GM18505 (cell line): ENCODE measurements at regions not wholly inside any gene's neighbourhood (a gene's known extent, or its start where the extent isn't known, plus 50 kb on each side); places are given as distances from the start of the nearest gene placed in this dataset.

ENCODE experiments used
- ATAC-seq: cut with Tn5 transposase; IDR thresholded peaks from one replicate; pipeline ENCODE4 v1.9.1; 2021; ENCODE audit not compliant: unreplicated experiment
- POLR2A ChIP-seq: IDR thresholded peaks from 4 replicates; pipeline ENCODE4 v1.6.1; 2011; ENCODE audit warnings: borderline replicate concordance; ENCODE audit not compliant: insufficient read depth, insufficient read length; ENCODE audit errors: extremely low read depth

DNA sequence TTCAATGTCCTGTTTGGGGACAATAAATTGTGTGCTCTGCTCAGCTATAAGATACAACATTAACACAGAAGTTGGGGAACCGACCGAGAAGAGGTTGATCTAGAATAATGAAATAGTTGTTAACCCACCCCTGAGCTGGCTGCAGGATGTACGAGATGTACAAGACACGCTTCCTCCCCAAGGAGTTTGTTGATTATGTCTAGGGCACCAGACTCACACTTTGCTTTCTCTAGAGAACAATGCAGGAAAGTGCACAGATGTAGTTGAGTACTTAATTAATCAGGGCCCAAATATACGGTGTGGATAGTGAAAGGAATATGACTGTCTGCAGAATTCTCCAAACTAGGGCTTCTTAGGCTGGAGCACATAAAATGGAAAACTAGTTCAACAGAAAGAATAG lies 415.2 kb upstream of the TNP1 start:
- no peak for TF ChIP-seq POLR2A
- ATAC-seq, result no peak

DNA sequence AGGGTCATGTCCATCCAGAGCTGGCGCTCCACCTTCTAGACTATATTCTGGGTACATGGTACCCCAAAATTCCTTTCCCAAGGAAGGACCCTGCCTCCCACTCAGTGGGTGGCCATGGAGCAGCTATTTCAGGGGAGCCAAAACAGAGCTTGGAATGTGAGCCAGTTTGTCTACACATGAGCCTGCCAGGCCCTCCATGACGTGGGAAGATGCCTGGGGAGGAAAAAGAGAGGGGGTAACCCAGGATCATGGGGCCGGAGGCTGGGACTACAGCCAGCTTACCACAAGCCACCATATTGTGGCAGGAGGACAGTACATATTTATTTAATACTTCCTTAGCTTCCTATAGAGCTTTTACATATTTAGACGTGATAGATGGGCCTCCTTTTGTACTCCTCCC lies 414.7 kb upstream of the TNP1 start:
- no peak for TF ChIP-seq POLR2A
- ATAC-seq, result no peak

DNA sequence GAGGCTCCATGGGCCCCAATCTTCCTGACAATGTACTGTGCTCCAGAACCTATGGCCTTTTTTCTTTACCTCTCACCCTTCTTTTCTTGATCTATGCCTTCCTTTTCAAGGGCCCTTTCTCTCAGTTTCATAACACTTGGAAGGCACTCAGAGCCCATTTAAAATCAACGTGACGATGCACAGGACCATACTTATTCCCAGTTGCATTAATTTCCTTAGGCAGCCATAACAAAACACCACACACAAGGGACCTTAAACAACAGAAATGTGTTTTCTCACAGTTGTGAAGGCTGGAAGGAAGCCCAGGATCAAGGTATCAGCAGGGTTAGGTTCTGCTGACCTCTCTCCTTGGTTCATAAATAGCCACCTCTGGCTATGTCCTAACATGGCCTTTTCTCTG lies 414.0 kb upstream of the TNP1 start:
- TF ChIP-seq POLR2A, result no peak
- no peak for ATAC-seq

DNA sequence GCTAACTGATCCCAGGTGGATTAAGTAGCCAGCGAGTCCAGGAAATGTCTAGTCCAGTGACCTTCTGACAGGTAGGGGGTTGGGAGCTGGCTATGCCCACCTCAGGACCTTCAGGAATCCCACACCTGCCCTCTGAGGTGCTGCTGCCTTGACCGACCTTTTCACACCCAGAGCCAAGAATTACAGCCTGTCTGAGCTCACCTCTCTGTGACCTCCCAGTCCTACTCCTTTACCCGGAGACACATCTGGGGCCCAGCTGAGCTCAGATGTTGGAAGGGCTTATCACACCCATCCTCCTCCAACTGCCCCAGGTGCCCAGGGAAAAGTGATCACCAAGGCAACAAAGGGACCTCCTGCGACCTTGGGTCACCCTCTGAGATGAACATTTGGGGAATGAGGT lies 413.3 kb upstream of the TNP1 start:
- TF ChIP-seq POLR2A, result no peak
- ATAC-seq, result no peak

DNA sequence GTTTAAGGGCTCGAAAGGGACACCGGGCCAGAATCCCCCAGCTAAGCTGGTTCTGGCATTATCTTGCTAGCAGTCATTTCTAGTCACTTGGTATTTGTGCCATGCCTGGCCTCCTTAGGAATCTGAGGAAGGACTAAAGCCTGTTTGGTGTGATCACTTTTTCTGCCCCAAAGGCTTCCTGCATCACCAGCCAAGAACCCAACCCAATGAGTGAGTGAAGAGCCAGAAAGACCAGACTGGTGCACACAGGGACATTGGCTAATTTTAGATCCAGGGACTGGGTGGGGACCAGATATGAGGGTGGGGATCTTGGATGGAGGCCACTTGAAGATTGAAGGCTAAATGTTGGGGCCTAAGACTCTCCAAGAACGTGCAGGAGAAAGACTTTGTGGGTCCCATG lies 411.9 kb upstream of the TNP1 start:
- no peak for TF ChIP-seq POLR2A
- ATAC-seq, result no peak

DNA sequence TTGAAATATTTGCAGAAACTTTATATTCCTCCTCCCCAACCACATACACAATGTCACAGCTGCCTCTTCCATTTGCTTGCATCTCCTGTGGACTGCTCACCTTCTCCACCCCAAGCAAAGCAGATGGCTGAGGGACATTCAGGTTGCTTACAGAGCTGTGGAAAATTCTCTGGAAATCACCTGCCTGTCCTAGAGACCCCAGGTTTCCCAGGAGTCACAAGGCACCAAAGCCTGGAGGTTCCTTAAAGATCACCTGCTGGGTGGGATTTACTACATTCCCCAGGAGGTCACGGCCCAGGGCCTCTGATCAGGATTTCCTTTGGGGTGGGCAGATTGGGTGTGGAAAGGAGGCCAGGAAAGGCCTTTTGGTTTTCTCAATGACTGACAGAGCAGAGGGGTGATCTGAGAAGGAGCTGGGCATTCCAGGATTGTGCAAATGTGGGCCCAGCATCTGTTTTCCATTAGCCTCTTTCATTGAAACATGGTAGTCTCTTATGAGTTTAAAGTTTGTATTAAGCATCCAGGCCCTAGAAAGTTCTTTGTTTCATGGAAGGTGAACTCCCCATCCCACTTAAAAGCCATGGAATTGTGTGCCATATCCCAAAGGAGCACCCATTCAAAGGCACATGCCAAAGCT lies 410.7 kb upstream of the TNP1 start:
- no peak for TF ChIP-seq POLR2A
- ATAC-seq, result no peak

DNA sequence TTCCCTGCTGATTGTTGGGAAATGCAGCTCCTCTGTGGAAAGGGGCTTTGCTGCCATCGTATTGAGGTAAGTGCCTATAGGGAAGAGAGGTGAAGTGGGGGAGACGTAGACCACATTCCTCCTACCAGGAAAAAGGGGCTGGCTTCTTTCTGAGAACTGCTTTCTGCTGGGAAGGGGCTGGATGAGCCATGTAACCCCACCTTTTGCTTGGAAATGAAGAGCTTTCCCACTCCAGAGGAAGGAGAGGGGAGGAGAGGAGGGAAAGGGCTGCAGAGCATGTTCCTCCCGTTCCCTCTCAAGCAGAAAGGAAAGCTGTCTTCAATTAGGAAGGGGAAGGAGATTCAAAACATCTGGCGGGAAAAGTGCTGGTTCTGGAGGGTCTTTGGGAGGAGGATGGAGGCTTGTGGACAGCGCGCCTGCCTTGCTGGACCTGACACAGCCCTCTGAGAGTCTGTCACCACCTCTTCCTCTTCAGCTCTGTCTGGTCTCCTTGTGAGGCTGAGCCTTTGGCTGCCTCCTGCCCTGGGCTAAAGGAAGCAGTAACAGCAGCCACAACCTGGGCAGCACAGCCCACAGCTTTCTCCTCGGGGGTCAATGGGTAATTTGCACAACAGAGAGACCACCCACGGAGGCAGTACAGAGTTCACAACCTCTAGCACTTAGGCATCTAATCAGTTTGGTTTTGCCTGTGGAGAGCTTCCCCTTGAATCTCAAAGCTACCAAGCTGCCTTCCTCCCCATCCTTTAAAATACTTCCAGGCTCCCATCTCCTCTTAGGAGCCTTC lies 410.0 kb upstream of the TNP1 start:
- ATAC-seq, result no peak
- no peak for TF ChIP-seq POLR2A

DNA sequence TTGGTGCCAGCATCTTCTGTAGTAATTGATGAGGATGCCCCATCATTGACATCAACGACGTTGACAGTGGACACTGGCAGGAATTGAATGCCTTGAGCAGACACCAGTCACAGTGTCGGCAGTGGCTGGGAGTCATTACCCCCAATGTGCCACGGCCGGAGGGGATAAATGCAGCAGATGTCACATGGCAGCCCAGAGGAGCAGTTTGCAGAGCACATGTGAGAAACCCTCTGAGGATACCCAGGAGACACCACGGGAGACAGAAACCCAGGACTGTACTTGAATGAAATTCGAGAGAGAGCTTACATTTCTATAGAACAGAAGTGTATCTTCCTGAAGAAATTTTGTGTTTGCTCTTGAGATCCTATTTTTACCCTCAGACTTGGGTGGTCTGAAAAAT lies 409.1 kb upstream of the TNP1 start:
- no peak for TF ChIP-seq POLR2A
- no peak for ATAC-seq

DNA sequence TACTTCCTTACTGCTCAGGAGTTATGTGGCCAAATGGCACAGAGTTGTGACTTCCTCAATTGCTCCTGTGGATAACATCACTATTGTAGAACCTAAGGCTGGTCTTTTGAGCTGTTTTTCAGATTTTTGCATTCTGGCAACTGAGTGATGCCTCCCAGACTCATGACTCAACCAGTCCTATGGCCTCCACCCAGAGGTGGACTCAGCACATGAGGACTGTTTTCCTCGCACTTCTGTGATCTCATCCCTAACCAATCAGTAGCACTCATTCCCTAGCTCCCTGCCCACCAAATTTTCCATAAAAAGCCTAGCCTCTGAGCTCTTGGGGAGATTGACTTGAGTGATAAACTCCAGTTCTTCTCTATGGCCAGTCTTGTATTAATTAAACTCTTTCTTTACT lies 407.9 kb upstream of the TNP1 start:
- no peak for ATAC-seq
- no peak for TF ChIP-seq POLR2A

DNA sequence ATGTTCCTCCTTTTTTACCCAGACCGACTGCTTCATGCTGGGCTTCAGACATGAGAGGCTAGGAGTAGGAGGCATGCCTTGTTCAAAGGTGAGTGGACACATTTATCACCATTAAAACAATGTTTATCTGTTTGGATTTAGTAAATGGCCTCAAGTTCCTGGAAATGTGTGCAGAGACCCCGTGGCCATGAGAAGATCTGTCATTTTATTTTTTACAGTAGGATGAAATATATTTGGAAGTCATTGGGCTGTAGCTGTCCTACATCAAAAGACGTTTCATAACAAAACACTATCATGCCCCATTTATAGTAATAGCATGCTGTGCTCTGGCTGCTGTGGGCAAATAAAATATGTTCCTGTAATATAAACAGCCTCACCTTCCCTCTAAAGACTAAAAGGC lies 403.9 kb upstream of the TNP1 start:
- no peak for TF ChIP-seq POLR2A
- no peak for ATAC-seq

DNA sequence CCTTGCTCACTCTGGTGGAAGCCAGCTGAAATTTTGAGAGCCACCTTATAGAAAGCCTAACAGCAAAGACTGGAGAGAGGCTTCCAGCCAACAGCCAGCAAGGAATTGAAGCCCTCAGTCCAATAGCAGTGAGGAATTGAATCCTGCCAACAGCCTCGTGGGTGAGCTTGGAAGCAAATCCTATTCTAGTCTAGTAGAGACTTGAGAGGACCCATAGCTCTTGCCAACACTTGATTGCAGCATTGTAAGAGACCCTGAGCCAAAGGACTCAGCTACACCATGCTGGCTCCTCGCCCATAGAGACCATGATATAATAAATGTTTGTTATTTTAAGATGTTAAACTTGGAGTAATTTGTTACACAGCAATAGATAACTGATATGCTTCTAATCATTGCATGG lies 403.0 kb upstream of the TNP1 start:
- no peak for TF ChIP-seq POLR2A
- ATAC-seq, result no peak

DNA sequence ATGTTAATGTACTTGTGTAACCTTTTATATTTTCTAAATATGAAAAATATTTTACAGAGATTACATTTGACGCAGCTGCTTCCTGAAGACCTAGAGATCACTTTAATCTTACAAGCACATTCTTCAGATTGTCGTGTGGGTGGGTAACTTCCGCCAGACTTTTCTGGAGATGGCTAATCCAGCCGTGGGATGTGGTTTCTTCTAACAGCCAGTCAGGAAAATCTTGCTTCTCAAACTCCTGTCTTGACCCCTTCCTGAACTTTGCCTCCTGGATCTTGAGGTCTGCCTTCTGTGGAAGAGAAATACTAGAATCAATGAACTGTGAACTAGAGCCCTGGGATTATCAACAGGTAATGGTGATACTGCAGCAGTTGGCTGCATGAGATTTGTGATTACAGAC lies 401.6 kb upstream of the TNP1 start:
- TF ChIP-seq POLR2A, result no peak

DNA sequence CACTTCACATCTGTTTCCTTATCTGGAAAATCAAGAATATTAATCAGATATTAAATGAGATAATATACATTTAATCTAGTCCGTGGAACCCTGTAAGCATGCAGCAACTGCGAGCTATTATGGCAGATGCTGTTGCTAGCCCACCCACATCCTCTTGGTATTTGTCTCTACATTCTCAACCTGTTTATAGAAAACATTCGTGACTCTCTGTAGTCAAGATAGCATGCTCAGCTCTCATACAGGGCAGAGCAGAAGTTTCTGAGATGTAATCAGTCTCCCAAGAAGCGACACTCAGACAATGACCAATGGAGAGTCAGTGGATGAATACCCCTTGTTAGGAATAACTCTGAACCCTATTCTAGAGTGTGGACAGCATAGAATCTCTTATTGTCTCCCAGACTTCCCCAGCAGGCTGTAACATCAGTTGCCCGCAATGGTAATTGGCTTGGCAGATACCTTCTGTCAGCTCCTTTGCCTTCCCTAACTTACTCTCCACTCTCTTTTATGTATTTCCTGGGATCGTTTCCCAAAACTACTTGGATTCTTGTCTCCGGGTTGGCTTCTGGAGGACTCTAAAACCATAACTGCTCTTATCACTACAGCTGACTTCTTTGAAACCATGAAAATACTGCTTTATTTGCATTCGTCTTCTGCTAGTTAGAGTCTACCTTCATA lies 400.7 kb upstream of the TNP1 start:
- no peak for ATAC-seq
- TF ChIP-seq POLR2A, result no peak

More for the DNA sequence above, 401.6 kb upstream of the TNP1 start:
- ATAC-seq, result no peak

DNA sequence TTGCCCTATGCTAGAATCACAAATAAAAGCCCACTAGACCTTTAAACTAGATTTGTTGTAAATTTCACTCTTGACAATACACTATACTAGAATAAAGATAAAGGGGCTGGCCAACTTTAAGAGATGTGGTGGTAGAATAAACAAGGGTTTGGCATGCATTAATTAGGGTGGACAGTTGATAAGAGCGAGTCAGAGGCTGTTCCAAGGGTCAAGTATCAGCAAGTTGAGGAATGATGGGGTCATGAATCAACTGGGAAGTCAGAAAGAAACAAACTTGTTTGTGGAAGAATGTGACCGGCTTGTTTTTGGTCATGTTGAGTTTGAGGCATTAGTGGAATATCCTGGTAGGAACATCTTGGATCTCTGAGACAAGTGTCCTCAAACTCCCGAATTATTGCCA lies 398.3 kb upstream of the TNP1 start:
- TF ChIP-seq POLR2A, result no peak
- no peak for ATAC-seq
